ENCODE measurements at regions not wholly inside any gene's neighbourhood (a gene's known extent, or its start where the extent isn't known, plus 50 kb on each side); places are given as distances from the start of the nearest gene placed in this dataset.
"Not testable (repeated sequence)": the region's sequence is repeated elsewhere in the genome, so short reads cannot be mapped to it uniquely, and the experiment has no call there.

GRCh38 chrX:65971151-65971550 is 68.7 kb downstream of the VSIG4 start:
- H3K9me3 ChIP-seq (ENCODE audit: low read depth, low read length), result no peaks in the 10 kb centered on the region
- no peaks in the 10 kb centered on the region for H3K4me1 ChIP-seq (ENCODE audit: insufficient read depth, low read length)
- no peaks in the 10 kb centered on the region for H3K27me3 ChIP-seq (ENCODE audit: insufficient read depth, low read length)
- no peak overlapping the region for H3K4me3 ChIP-seq (ENCODE audit: low read length)

- H3K9me3 ChIP-seq (ENCODE audit: low read depth, low read length); H3K4me1 ChIP-seq (ENCODE audit: insufficient read depth, low read length); H3K4me3 ChIP-seq (ENCODE audit: low read length); H3K27me3 ChIP-seq (ENCODE audit: insufficient read depth, low read length): not testable (repeated sequence)
These were observed 72.7 kb downstream of the VSIG4 start for GRCh38 chrX:65967159-65967558.

GRCh38 chrX:65961714-65962113 is 78.2 kb downstream of the VSIG4 start:
- no peaks in the 10 kb centered on the region for H3K4me1 ChIP-seq (ENCODE audit: insufficient read depth, low read length)
- H3K9me3 ChIP-seq (ENCODE audit: low read depth, low read length), result no peaks in the 10 kb centered on the region
- no peak overlapping the region for H3K4me3 ChIP-seq (ENCODE audit: low read length)
- H3K27me3 ChIP-seq (ENCODE audit: insufficient read depth, low read length), result no peaks in the 10 kb centered on the region

GRCh38 chrX:65948103-65948502 is 91.8 kb downstream of the VSIG4 start:
- no peaks in the 10 kb centered on the region for H3K9me3 ChIP-seq (ENCODE audit: low read depth, low read length)
- H3K27me3 ChIP-seq (ENCODE audit: insufficient read depth, low read length), result no peaks in the 10 kb centered on the region
- H3K4me1 ChIP-seq (ENCODE audit: insufficient read depth, low read length), result no peaks in the 10 kb centered on the region
- H3K4me3 ChIP-seq (ENCODE audit: low read length), result no peak overlapping the region

GRCh38 chrX:65941775-65942174 is 98.1 kb downstream of the VSIG4 start:
- Histone ChIP-seq H3K4me3 (ENCODE audit: low read length) (no peak overlapping the region), H3K27me3 (ENCODE audit: insufficient read depth, low read length) (no peaks in the 10 kb centered on the region), H3K4me1 (ENCODE audit: insufficient read depth, low read length) (no peaks in the 10 kb centered on the region), H3K9me3 (ENCODE audit: low read depth, low read length) (no peaks in the 10 kb centered on the region)

GRCh38 chrX:65933085-65933589 is 106.7 kb downstream of the VSIG4 start:
- H3K4me1 ChIP-seq (ENCODE audit: insufficient read depth, low read length), result no peaks in the 10 kb centered on the region
- no peak overlapping the region for H3K4me3 ChIP-seq (ENCODE audit: low read length)
- H3K27me3 ChIP-seq (ENCODE audit: insufficient read depth, low read length), result no peaks in the 10 kb centered on the region
- no peaks in the 10 kb centered on the region for H3K9me3 ChIP-seq (ENCODE audit: low read depth, low read length)

GRCh38 chrX:65932173-65933084 is 107.5 kb downstream of the VSIG4 start:
- H3K4me3 ChIP-seq (ENCODE audit: low read length), result no peak overlapping the region
- H3K9me3 ChIP-seq (ENCODE audit: low read depth, low read length), result no peaks in the 10 kb centered on the region
- no peaks in the 10 kb centered on the region for H3K4me1 ChIP-seq (ENCODE audit: insufficient read depth, low read length)
- no peaks in the 10 kb centered on the region for H3K27me3 ChIP-seq (ENCODE audit: insufficient read depth, low read length)

- H3K4me3 ChIP-seq (ENCODE audit: low read length), result no peak overlapping the region
- H3K9me3 ChIP-seq (ENCODE audit: low read depth, low read length), result no peaks in the 10 kb centered on the region
- peaks cover 29% of the 10 kb centered on the region for H3K4me1 ChIP-seq (ENCODE audit: insufficient read depth, low read length)
- no peaks in the 10 kb centered on the region for H3K27me3 ChIP-seq (ENCODE audit: insufficient read depth, low read length)
These were observed 111.4 kb downstream of the VSIG4 start for GRCh38 chrX:65928522-65928921.

- not testable (repeated sequence) for H3K9me3 ChIP-seq (ENCODE audit: low read depth, low read length); H3K27me3 ChIP-seq (ENCODE audit: insufficient read depth, low read length); H3K4me3 ChIP-seq (ENCODE audit: low read length)
- peaks cover 29% of the 10 kb centered on the region for H3K4me1 ChIP-seq (ENCODE audit: insufficient read depth, low read length)
These were observed 112.5 kb downstream of the VSIG4 start for GRCh38 chrX:65927386-65927785.

GRCh38 chrX:65926095-65927019 is 113.5 kb downstream of the VSIG4 start:
- no peaks in the 10 kb centered on the region for H3K9me3 ChIP-seq (ENCODE audit: low read depth, low read length)
- H3K27me3 ChIP-seq (ENCODE audit: insufficient read depth, low read length), result no peaks in the 10 kb centered on the region
- H3K4me3 ChIP-seq (ENCODE audit: low read length), result no peak overlapping the region
- peaks cover 29% of the 10 kb centered on the region for H3K4me1 ChIP-seq (ENCODE audit: insufficient read depth, low read length)

- no peak overlapping the region for H3K4me3 ChIP-seq (ENCODE audit: low read length)
- no peaks in the 10 kb centered on the region for H3K27me3 ChIP-seq (ENCODE audit: insufficient read depth, low read length)
- H3K4me1 ChIP-seq (ENCODE audit: insufficient read depth, low read length), result peaks cover 29% of the 10 kb centered on the region
- H3K9me3 ChIP-seq (ENCODE audit: low read depth, low read length), result no peaks in the 10 kb centered on the region
These were observed 114.3 kb downstream of the VSIG4 start for GRCh38 chrX:65925592-65925991.

- peaks cover 29% of the 10 kb centered on the region for H3K4me1 ChIP-seq (ENCODE audit: insufficient read depth, low read length)
- no peaks in the 10 kb centered on the region for H3K9me3 ChIP-seq (ENCODE audit: low read depth, low read length)
- H3K4me3 ChIP-seq (ENCODE audit: low read length), result no peak overlapping the region
- no peaks in the 10 kb centered on the region for H3K27me3 ChIP-seq (ENCODE audit: insufficient read depth, low read length)
These were observed 114.9 kb downstream of the VSIG4 start for GRCh38 chrX:65925005-65925404.

GRCh38 chrX:65921363-65921762 is 118.5 kb downstream of the VSIG4 start:
- peaks cover 23% of the 10 kb centered on the region for H3K4me1 ChIP-seq (ENCODE audit: insufficient read depth, low read length)
- no peaks in the 10 kb centered on the region for H3K27me3 ChIP-seq (ENCODE audit: insufficient read depth, low read length)

GRCh38 chrX:65920620-65921019 is 119.3 kb downstream of the VSIG4 start:
- Histone ChIP-seq H3K4me1 (ENCODE audit: insufficient read depth, low read length) (peaks cover 16% of the 10 kb centered on the region), H3K27me3 (ENCODE audit: insufficient read depth, low read length) (no peaks in the 10 kb centered on the region)

More at GRCh38 chrX:65921363-65921762, 118.5 kb downstream of the VSIG4 start:
- no peak overlapping the region for H3K4me3 ChIP-seq (ENCODE audit: low read length)
- H3K9me3 ChIP-seq (ENCODE audit: low read depth, low read length), result no peaks in the 10 kb centered on the region

GRCh38 chrX:65910899-65911298 is 129.0 kb downstream of the VSIG4 start:
- Histone ChIP-seq H3K27me3 (ENCODE audit: insufficient read depth, low read length) (no peaks in the 10 kb centered on the region), H3K9me3 (ENCODE audit: low read depth, low read length) (no peaks in the 10 kb centered on the region), H3K4me1 (ENCODE audit: insufficient read depth, low read length) (peaks cover 4% of the 10 kb centered on the region), H3K4me3 (ENCODE audit: low read length) (no peak overlapping the region)

More at GRCh38 chrX:65920620-65921019, 119.3 kb downstream of the VSIG4 start:
- no peaks in the 10 kb centered on the region for H3K9me3 ChIP-seq (ENCODE audit: low read depth, low read length)
- H3K4me3 ChIP-seq (ENCODE audit: low read length), result no peak overlapping the region

Data from mononuclear cell (primary cell).